GM23338 (cell line): ENCODE measurements at regions not wholly inside any gene's neighbourhood (a gene's known extent, or its start where the extent isn't known, plus 50 kb on each side); places are given as distances from the start of the nearest gene placed in this dataset.

ENCODE experiments used
- ATAC-seq: fragments of 200-7000 bp; cut with Tn5 transposase; 3 replicates; pipeline ENCODE4 v1.9.1; 2020
- DNase-seq: peaks from one replicate; pipeline ENCODE4 v3.0.0-alpha.2; 2015; ENCODE audit warnings: low spot score
- H2AFZ ChIP-seq: fragments of 200-600 bp; sonication (generic); 2 replicates; pipeline ENCODE4 v1.8.0; 2016; ENCODE audit warnings: antibody characterized with exemption, mild to moderate bottlenecking, moderate library complexity
- H3F3A ChIP-seq: fragments of 200-600 bp; sonication (generic); replicated peaks from 2 replicates; pipeline ENCODE4 v1.8.0; 2017; ENCODE audit warnings: antibody characterized with exemption, mixed run types, low read depth
- H3K27ac ChIP-seq: fragments of 200-600 bp; sonication (generic); 2 replicates; pipeline ENCODE4 v1.6.1; 2016; ENCODE audit warnings: low read depth
- H3K27me3 ChIP-seq: fragments of 200-600 bp; sonication (generic); 2 replicates; pipeline ENCODE4 v1.8.0; 2016; ENCODE audit warnings: mild to moderate bottlenecking, mixed run types, moderate library complexity; ENCODE audit not compliant: insufficient read depth
- H3K36me3 ChIP-seq: fragments of 200-600 bp; sonication (generic); 2 replicates; pipeline ENCODE4 v1.8.0; 2016; ENCODE audit warnings: mild to moderate bottlenecking; ENCODE audit not compliant: insufficient read depth
- H3K4me1 ChIP-seq: fragments of 200-600 bp; sonication (generic); 2 replicates; pipeline ENCODE4 v1.8.0; 2016; ENCODE audit warnings: mild to moderate bottlenecking, moderate library complexity; ENCODE audit not compliant: insufficient read depth
- H3K4me2 ChIP-seq: fragments of 200-600 bp; sonication (generic); 2 replicates; pipeline ENCODE4 v1.7.1; 2017; ENCODE audit warnings: mixed run types
- H3K4me3 ChIP-seq: fragments of 200-600 bp; sonication (generic); 2 replicates; pipeline ENCODE4 v1.6.1; 2016; ENCODE audit warnings: mixed run types
- H3K79me2 ChIP-seq: fragments of 200-600 bp; sonication (generic); replicated peaks from 2 replicates; pipeline ENCODE4 v1.8.0; 2017; ENCODE audit warnings: mild to moderate bottlenecking; ENCODE audit not compliant: insufficient read depth
- H3K9me2 ChIP-seq: fragments of 200-600 bp; sonication (generic); 2 replicates; pipeline ENCODE4 v1.8.0; 2017; ENCODE audit not compliant: insufficient read depth
- H4K20me1 ChIP-seq: fragments of 200-600 bp; sonication (generic); replicated peaks from 2 replicates; pipeline ENCODE4 v1.8.0; 2017; ENCODE audit warnings: mild to moderate bottlenecking; ENCODE audit not compliant: insufficient read depth
- H3K27ac Mint-ChIP-seq: 2 replicates; pipeline ENCODE4 v1.8.0; 2020; ENCODE audit warnings: inconsistent platforms, mild to moderate bottlenecking, moderate library complexity, mixed read lengths
- H3K27me3 Mint-ChIP-seq: 3 replicates; pipeline ENCODE4 v1.8.0; 2022; ENCODE audit warnings: low read depth, mild to moderate bottlenecking, moderate library complexity, mixed read lengths, inconsistent platforms; ENCODE audit not compliant: insufficient read depth, poor library complexity
- H3K36me3 Mint-ChIP-seq: 3 replicates; pipeline ENCODE4 v1.8.0; 2021; ENCODE audit warnings: low read depth, mild to moderate bottlenecking, inconsistent platforms, moderate library complexity, mixed read lengths
- H3K4me1 Mint-ChIP-seq: 3 replicates; pipeline ENCODE4 v1.8.0; 2020; ENCODE audit warnings: mild to moderate bottlenecking, inconsistent platforms, mixed read lengths
- H3K4me3 Mint-ChIP-seq: 3 replicates; pipeline ENCODE4 v1.8.0; 2021; ENCODE audit warnings: moderate library complexity, mild to moderate bottlenecking, inconsistent platforms, mixed read lengths
- H3K9me3 Mint-ChIP-seq: 3 replicates; pipeline ENCODE4 v1.8.0; 2020; ENCODE audit warnings: moderate library complexity, mild to moderate bottlenecking, inconsistent platforms, mixed read lengths
- CREB1 ChIP-seq: fragments of 250-450 bp; sonication (Bioruptor Pico); IDR thresholded peaks from 2 replicates; pipeline ENCODE4 v1.5.0; 2020; ENCODE audit warnings: low read depth, mild to moderate bottlenecking, moderate library complexity
- CTCF ChIP-seq, 2 experiments: fragments of 200-600 bp in 1 of 2; sonication (generic) in 1 of 2; conservative IDR thresholded peaks; 2 replicates each; pipeline versions ENCODE4 v1.5.1 to v1.6.1; 2016 to 2017; ENCODE audit warnings: antibody characterized with exemption in 2 of 2, low read depth in 2 of 2, mild to moderate bottlenecking in 2 of 2, moderate library complexity in 1 of 2
- ETS1 ChIP-seq: IDR thresholded peaks from 2 replicates; pipeline ENCODE4 v1.6.1; 2016; ENCODE audit warnings: antibody characterized with exemption
- NANOG ChIP-seq: IDR thresholded peaks from 2 replicates; pipeline ENCODE4 v1.6.1; 2016; ENCODE audit warnings: antibody characterized with exemption, borderline replicate concordance
- POLR2AphosphoS5 ChIP-seq: IDR thresholded peaks from 2 replicates; pipeline ENCODE4 v1.6.1; 2016; ENCODE audit warnings: antibody characterized with exemption, low read depth
- STAT1 ChIP-seq: IDR thresholded peaks from one replicate; pipeline ENCODE4 v1.6.1; 2016; ENCODE audit warnings: antibody characterized with exemption; ENCODE audit not compliant: unreplicated experiment
- ZNF462 ChIP-seq: fragments of 250-450 bp; sonication (Bioruptor Pico); IDR thresholded peaks from 2 replicates; pipeline ENCODE4 v1.5.0; 2020; ENCODE audit warnings: mild to moderate bottlenecking, moderate library complexity

GRCh38 chr12:39044754-39045153 lies 139.4 kb upstream of the CPNE8 start:
- Mint-ChIP-seq H3K27ac (no peak overlapping the region), H3K9me3 (no peaks in the 10 kb centered on the region), H3K27me3 (no peaks in the 10 kb centered on the region), H3K36me3 (no peaks in the 10 kb centered on the region), H3K4me1 (peaks cover 4% of the 10 kb centered on the region; the same call in 2 of the 3 replicates), H3K4me3 (no peak overlapping the region)
- Histone ChIP-seq H3K9me2 (no peaks in the 10 kb centered on the region), H3K27ac (no peak overlapping the region), H2AFZ (peak overlapping the region; percentile 3; the same call in 1 of the 2 replicates), H3K36me3 (no peaks in the 10 kb centered on the region), H3K4me2 (no peak overlapping the region), H3K79me2 (no peaks in the 10 kb centered on the region), H3K4me3 (no peak overlapping the region), H3F3A (no peaks in the 10 kb centered on the region), H4K20me1 (no peaks in the 10 kb centered on the region), H3K4me1 (no peaks in the 10 kb centered on the region), H3K27me3 (no peaks in the 10 kb centered on the region)
- ATAC-seq (no peak), DNase-seq (no peak)
- TF ChIP-seq ZNF462 = no peak
- no peak for TF ChIP-seq ETS1
- TF ChIP-seq POLR2AphosphoS5 = no peak
- no peak for TF ChIP-seq STAT1
- no peak for TF ChIP-seq NANOG
- no peak for TF ChIP-seq CREB1 (CRISPR knock-in tag)
- no peak for TF ChIP-seq CTCF (conservative IDR thresholded peaks at IDR 0.05; ENCODE audit: low read depth in 2 of 2)
